ENCODE measurements at regions not wholly inside any gene's neighbourhood (a gene's known extent, or its start where the extent isn't known, plus 50 kb on each side); places are given as distances from the start of the nearest gene placed in this dataset.

DNA sequence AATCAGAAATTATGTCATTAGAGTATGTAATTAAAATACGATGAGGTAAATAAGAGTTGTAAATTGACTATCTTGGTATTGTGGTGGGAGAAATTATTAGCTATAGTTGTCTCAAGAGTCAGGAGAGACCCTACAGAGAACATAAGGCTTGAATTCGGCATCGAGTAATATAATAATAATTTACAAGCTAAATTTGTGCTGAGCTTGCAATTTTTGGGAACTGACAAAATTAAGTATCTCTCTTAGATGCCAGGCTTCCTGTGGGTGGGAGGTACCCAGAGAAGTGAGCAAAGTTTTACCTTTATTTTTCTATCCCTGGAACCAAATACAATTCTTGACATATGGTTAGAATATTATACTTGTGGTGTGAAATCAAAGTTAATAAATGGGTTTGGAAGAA lies 1637.0 kb downstream of the EFNB2 start:
- H3K27ac ChIP-seq = no peak overlapping the region
- TF ChIP-seq, protein P1, sequence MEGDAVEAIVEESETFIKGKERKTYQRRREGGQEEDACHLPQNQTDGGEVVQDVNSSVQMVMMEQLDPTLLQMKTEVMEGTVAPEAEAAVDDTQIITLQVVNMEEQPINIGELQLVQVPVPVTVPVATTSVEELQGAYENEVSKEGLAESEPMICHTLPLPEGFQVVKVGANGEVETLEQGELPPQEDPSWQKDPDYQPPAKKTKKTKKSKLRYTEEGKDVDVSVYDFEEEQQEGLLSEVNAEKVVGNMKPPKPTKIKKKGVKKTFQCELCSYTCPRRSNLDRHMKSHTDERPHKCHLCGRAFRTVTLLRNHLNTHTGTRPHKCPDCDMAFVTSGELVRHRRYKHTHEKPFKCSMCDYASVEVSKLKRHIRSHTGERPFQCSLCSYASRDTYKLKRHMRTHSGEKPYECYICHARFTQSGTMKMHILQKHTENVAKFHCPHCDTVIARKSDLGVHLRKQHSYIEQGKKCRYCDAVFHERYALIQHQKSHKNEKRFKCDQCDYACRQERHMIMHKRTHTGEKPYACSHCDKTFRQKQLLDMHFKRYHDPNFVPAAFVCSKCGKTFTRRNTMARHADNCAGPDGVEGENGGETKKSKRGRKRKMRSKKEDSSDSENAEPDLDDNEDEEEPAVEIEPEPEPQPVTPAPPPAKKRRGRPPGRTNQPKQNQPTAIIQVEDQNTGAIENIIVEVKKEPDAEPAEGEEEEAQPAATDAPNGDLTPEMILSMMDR (IDR thresholded peaks at IDR 0.05) = no peak
- H3K36me3 ChIP-seq = no peaks in the 10 kb centered on the region
- H3K4me3 ChIP-seq = no peak overlapping the region
- DNase-seq = no peak
- no peaks in the 10 kb centered on the region for H3K27me3 ChIP-seq
- no peaks in the 10 kb centered on the region for H3K9me3 ChIP-seq
- H3K4me1 ChIP-seq = no peaks in the 10 kb centered on the region
- intact Hi-C loops (cut with DNase I; ENCODE audit: low total_unique reads) = no loop called here

DNA sequence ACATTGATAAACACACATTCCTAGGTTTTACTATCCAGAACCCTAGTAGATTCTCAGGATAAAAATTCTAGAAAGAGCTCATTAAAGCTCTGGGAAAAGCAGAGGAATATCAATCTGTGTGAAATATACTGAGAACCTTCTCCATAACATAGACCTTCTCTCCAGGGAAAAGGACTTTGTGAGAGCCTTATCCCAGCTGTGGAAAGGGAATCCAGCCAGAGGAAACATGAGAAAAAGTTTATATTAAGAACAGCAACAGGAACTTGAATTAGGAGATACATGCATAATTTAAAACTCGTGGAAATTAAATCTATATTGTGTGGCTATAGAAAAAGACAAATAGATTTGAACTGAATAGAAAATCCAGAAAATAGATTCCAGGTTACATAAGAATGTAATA lies 1639.9 kb downstream of the EFNB2 start:
- Histone ChIP-seq H3K9me3 (no peaks in the 10 kb centered on the region), H3K27ac (no peak overlapping the region), H3K4me1 (no peaks in the 10 kb centered on the region), H3K27me3 (no peaks in the 10 kb centered on the region), H3K4me3 (no peak overlapping the region), H3K36me3 (no peaks in the 10 kb centered on the region)
- no peak for DNase-seq
- TF ChIP-seq, protein P1 (IDR thresholded peaks at IDR 0.05) = no peak
- intact Hi-C loops (cut with DNase I; ENCODE audit: low total_unique reads) = no loop called here

DNA sequence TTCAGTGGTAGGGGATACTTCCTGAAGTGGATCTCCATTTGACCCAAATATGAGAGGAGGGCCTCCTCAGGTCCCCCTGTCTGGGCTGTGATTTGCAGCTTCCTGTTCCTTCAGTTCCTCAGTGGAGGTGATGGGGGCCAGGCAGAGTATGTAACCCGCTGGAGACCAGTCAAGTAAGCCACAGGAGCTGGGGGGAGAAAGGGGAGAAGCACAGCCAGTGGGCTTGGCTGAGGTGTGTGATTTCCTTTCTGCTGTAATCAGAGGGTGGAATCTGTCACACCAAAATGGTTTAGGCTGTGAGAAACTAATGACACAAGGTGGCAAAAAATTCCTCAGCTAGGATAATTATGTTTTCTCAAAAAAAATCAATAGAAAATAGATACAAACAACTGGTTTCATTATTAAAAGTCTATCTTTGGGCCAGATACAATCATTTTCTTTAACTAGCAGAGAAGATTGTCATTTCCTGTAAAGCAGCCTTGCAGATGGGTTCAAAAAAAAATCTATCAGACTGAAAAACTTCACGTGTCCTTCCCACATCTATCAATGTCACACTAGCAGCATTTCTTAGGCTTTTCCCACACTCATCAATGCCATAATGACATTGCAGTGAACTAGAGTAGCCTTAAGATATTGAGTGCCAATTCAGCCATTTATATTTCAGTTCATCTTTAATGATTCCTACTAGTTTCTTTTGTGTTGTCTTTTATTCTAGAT lies 1660.3 kb downstream of the EFNB2 start:
- H3K4me1 ChIP-seq = no peaks in the 10 kb centered on the region
- TF ChIP-seq, protein P1 (IDR thresholded peaks at IDR 0.05) = no peak
- intact Hi-C loops (cut with DNase I; ENCODE audit: low total_unique reads) = no loop called here
- H3K36me3 ChIP-seq = no peaks in the 10 kb centered on the region
- H3K27ac ChIP-seq = no peak overlapping the region
- no peak for DNase-seq
- no peaks in the 10 kb centered on the region for H3K27me3 ChIP-seq
- no peaks in the 10 kb centered on the region for H3K9me3 ChIP-seq
- no peak overlapping the region for H3K4me3 ChIP-seq

DNA sequence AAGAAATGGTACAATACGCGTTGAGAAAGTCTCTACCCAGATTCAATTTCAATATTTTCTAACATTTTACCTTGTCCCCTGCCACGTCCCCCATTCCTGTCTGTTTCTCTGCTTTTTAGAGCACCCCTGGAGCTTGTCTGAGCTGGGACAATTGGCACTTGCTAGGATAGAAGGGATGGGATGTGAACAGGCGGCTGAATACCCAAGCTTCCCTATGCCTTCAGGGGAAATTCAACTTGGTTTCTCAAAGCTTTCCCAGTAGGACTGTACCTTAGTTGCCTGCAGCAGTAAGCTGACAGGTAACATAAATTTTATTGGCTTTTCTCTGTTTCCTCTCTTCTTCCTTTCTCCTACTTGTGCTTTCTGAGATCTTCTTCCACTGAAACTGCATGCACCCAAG lies 1663.3 kb downstream of the EFNB2 start:
- no peaks in the 10 kb centered on the region for H3K36me3 ChIP-seq
- H3K4me3 ChIP-seq = no peak overlapping the region
- no peak for DNase-seq
- no peaks in the 10 kb centered on the region for H3K9me3 ChIP-seq
- TF ChIP-seq, protein P1 (IDR thresholded peaks at IDR 0.05) = no peak
- H3K27me3 ChIP-seq = no peaks in the 10 kb centered on the region
- H3K27ac ChIP-seq = no peak overlapping the region
- H3K4me1 ChIP-seq = no peaks in the 10 kb centered on the region
- intact Hi-C loops (cut with DNase I; ENCODE audit: low total_unique reads) = no loop called here

DNA sequence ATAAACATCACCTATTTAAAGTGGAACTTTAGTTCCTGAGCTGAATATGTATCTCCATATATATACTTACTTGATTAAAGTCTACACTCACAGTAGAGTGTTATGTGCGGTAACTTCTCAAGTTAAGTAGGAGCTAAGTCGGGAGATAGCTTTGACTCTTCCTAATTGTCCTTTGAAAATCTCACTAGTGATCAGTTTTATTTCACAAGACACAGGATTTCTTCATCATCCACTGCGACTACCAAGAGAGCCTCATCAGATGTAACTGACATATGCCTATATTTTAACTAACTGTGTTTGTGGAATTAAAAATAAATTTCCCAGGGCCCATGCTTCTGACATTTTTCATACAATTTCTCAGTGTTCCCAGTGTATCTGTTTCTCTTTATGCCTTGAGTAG lies 1664.0 kb downstream of the EFNB2 start:
- no peak overlapping the region for H3K27ac ChIP-seq
- no peaks in the 10 kb centered on the region for H3K36me3 ChIP-seq
- no peaks in the 10 kb centered on the region for H3K27me3 ChIP-seq
- intact Hi-C loops (cut with DNase I; ENCODE audit: low total_unique reads) = no loop called here
- no peaks in the 10 kb centered on the region for H3K4me1 ChIP-seq
- TF ChIP-seq, protein P1 (IDR thresholded peaks at IDR 0.05) = no peak
- no peak overlapping the region for H3K4me3 ChIP-seq
- no peak for DNase-seq
- no peaks in the 10 kb centered on the region for H3K9me3 ChIP-seq

DNA sequence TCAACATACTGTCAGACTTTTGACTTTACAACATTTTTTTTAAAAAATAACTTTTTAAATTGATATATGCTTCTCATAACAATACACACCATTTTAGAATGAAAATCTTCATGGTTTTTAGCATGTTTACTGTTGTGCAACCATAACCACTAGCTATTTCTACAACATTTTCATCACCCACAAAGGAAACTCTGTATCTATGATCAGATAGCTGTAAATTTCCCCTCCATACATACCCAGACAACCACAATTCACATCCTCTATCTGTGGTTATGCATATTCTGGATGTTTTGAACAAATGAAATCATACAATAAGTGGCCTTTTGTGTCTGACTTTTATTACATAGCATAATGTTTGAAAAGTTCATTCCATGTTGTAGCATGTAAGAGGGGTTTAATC lies 1666.0 kb downstream of the EFNB2 start:
- Histone ChIP-seq H3K27ac (no peak overlapping the region), H3K4me3 (no peak overlapping the region), H3K4me1 (no peaks in the 10 kb centered on the region), H3K9me3 (no peaks in the 10 kb centered on the region), H3K36me3 (no peaks in the 10 kb centered on the region), H3K27me3 (no peaks in the 10 kb centered on the region)
- intact Hi-C loops (cut with DNase I; ENCODE audit: low total_unique reads) = no loop called here
- TF ChIP-seq, protein P1 (IDR thresholded peaks at IDR 0.05) = no peak
- DNase-seq = no peak
